Erythroblast (primary cell): ENCODE measurements at regions not wholly inside any gene's neighbourhood (a gene's known extent, or its start where the extent isn't known, plus 50 kb on each side); places are given as distances from the start of the nearest gene placed in this dataset.

Experiments used
- GATA1 ChIP-seq: IDR thresholded peaks from 2 replicates; pipeline ENCODE4 v1.6.1; 2011; ENCODE audit warnings: low read depth, mild to moderate bottlenecking, control low read depth, low read length, moderate library complexity
- POLR2A ChIP-seq: IDR thresholded peaks from 2 replicates; pipeline ENCODE4 v1.6.1; 2011; ENCODE audit warnings: mild to moderate bottlenecking, low read length

DNA sequence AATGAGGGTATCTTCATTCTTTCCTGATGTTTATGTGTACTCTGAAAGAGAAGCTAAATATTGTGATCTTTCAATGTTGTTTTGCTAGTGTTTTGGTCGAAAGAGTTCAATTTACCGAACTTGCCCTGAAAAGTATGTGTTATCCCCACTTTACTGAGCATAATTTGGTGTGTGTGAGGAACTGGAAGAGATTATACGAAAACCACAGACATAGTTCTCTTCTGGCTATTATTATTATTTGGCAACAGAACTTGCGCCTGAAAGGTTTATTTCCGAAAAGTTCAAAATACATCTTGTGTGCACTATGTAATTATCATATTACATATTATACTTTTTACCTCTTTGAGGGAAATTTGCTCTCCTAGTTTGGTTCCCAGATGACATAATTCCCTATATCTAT is 232.5 kb upstream of the INTU start:
- TF ChIP-seq POLR2A (no peak), GATA1 (no peak)
